ENCODE measurements at regions not wholly inside any gene's neighbourhood (a gene's known extent, or its start where the extent isn't known, plus 50 kb on each side); places are given as distances from the start of the nearest gene placed in this dataset.

DNA sequence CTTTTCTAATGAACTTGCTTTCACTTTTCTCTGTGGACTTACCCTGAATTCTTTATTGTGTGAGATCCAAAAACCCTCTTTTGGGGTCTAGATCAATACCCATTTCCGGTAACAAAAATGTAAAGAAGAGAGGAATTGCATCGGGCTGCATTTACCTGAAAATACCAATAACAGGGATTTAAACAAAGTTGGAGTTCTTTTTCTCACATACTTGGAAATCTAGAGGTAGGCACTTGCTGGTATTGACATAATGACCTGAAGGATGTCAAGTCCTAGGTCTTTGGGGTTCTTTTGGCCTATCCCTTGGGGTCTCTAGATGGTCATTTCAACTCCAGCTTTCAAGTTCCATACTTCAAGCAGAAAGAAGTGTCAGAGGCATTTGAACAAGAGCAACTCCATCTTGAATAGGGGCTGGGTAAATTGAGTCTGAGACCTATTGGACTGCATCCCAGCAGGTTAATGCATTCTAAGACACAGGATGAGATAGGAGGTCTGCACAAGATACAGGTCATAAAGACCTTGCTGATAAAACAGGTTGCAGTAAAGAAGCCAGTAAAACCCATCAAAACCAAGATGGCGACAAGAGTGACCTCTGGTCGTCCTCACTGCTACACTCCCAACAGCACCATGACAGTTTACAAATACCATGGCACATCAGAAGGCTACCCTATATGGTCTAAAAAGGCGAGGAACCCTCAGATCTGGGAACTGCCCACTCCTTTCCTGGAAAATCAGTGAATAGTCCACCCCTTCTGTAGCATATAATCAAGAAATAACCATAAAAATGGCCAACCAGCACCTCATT lies 50.8 kb upstream of the ZNF280D start:
- no peak overlapping the region for H3K4me3 ChIP-seq (replicated peaks in 1 of 2; ENCODE audit: low read depth in 2 of 2, low read length in 2 of 2)
- DNase-seq (ENCODE audit: low read depth in 2 of 2): no peak
- TF ChIP-seq CTCF (IDR thresholded peaks at IDR 0.05; ENCODE audit: low read depth, low read length): no peak

GRCh38 chr15:56783156-56783856 lies 50.0 kb upstream of the ZNF280D start:
- no peak for DNase-seq (ENCODE audit: low read depth in 2 of 2)
- no peak overlapping the region for H3K4me3 ChIP-seq (replicated peaks in 1 of 2; ENCODE audit: low read depth in 2 of 2, low read length in 2 of 2)
- no peak for TF ChIP-seq CTCF (IDR thresholded peaks at IDR 0.05; ENCODE audit: low read depth, low read length)

Data from cardiac fibroblast (primary cell).